Breast epithelium (tissue), 4 donors: ENCODE measurements at regions not wholly inside any gene's neighbourhood (a gene's known extent, or its start where the extent isn't known, plus 50 kb on each side); places are given as distances from the start of the nearest gene placed in this dataset.

Experiments
- DNase-seq, 2 donors: peaks; one replicate each; pipeline ENCODE4 v3.0.0-alpha.2; 2019; ENCODE audit warnings: low spot score in 2 of 2
- H3K27ac ChIP-seq, 2 donors: fragments of 200-600 bp; sonication (generic) in 1 of 2; one replicate each; pipeline ENCODE4 v1.5.1; 2016 to 2019; ENCODE audit warnings: mild to moderate bottlenecking in 1 of 2
- H3K27me3 ChIP-seq, 2 donors: fragments of 200-600 bp; sonication (generic) in 1 of 2; one replicate each; pipeline versions ENCODE4 v1.5.1 to v1.6.0; 2017 to 2019; ENCODE audit warnings: control low read depth in 1 of 2, mild to moderate bottlenecking in 1 of 2
- H3K36me3 ChIP-seq: fragments of 200-600 bp; one replicate; pipeline ENCODE4 v1.5.1; 2019
- H3K4me1 ChIP-seq, 2 donors: fragments of 200-600 bp; sonication (generic); one replicate each; pipeline ENCODE4 v1.5.1; 2016 to 2019; ENCODE audit warnings: control low read depth in 1 of 2
- H3K4me3 ChIP-seq, 3 donors: fragments of 200-600 bp; sonication (generic); 1 replicate in 2 of 3; 2 replicates in 1 of 3; pipeline ENCODE4 v1.5.1; 2016 to 2019; ENCODE audit warnings: mild to moderate bottlenecking in 3 of 3, moderate library complexity in 2 of 3
- H3K9me3 ChIP-seq, 2 donors: fragments of 200-600 bp; sonication (generic) in 1 of 2; one replicate each; pipeline ENCODE4 v1.5.1; 2016 to 2019; ENCODE audit warnings: control low read depth in 1 of 2
- POLR2A ChIP-seq: fragments of 450-650 bp; IDR thresholded peaks from one replicate; pipeline ENCODE4 v1.6.1; 2016; ENCODE audit warnings: antibody characterized with exemption, mild to moderate bottlenecking, moderate library complexity
- POLR2AphosphoS5 ChIP-seq, 3 donors: sonication (generic); formaldehyde crosslinking; IDR thresholded peaks; one replicate each; pipeline ENCODE4 v1.6.1; 2017; ENCODE audit warnings: antibody characterized with exemption in 3 of 3
- intact Hi-C: fragments of 100-400 bp; cut with DNase I; formaldehyde crosslinking; loops from one replicate; pipeline ENCODE4 v1.15.1; 2023; ENCODE audit warnings: low total_unique reads
- TF ChIP-seq, protein P1 (sequence below), 3 donors: fragments of 450-650 bp; IDR thresholded peaks; one replicate each; pipeline ENCODE4 v1.5.1; 2016 to 2017; ENCODE audit warnings: antibody characterized with exemption in 3 of 3, mild to moderate bottlenecking in 3 of 3, moderate library complexity in 3 of 3

DNA sequence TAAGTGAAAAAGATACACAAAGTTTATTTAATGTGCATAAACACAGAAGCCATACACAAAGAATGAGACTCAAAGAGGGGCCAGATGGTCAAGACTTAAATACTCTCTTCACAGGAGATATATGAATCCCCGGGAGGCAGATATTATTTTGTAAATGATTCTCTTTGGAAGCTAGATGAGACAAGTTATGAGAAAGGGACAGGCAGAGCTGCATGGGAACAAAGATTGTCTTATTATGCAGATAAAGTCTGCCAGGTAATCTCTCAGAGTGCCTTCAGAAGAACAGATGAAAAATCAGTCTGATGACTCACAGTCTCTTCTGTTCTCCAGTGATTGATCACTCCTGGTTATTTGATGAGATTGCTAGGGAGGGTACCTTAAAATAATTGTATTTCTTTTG lies 89.0 kb downstream of the NAF1 start:
- TF ChIP-seq POLR2AphosphoS5 (IDR thresholded peaks at IDR 0.05), result no peak
- H3K9me3 ChIP-seq, result no peaks in the 10 kb centered on the region
- H3K4me3 ChIP-seq, result no peak overlapping the region
- no peaks in the 10 kb centered on the region for H3K36me3 ChIP-seq
- H3K27me3 ChIP-seq, result no peaks in the 10 kb centered on the region
- DNase-seq, result no peak
- H3K27ac ChIP-seq, result no peak overlapping the region
- H3K4me1 ChIP-seq, result no peaks in the 10 kb centered on the region
- intact Hi-C loops, result no loop called here

DNA sequence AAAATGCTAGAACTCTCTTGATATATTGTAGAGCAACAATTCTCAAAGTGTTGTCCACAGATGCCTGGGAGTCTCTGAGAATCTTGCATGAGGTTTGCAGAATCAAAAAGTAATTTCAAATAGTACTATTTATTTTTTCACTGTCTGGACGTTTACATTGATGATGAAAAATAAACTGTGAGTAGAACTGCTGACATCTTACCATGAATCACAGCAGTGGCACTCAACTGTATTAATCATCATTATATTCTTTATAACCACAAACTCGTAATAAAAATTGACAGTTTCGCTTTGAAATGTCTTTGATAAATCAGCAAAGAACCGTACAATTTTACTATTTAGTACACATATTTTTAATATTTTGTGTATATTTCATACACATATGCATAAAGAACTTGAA lies 94.5 kb downstream of the NAF1 start:
- intact Hi-C loops, result no loop called here
- no peak for DNase-seq
- TF ChIP-seq, protein P1, sequence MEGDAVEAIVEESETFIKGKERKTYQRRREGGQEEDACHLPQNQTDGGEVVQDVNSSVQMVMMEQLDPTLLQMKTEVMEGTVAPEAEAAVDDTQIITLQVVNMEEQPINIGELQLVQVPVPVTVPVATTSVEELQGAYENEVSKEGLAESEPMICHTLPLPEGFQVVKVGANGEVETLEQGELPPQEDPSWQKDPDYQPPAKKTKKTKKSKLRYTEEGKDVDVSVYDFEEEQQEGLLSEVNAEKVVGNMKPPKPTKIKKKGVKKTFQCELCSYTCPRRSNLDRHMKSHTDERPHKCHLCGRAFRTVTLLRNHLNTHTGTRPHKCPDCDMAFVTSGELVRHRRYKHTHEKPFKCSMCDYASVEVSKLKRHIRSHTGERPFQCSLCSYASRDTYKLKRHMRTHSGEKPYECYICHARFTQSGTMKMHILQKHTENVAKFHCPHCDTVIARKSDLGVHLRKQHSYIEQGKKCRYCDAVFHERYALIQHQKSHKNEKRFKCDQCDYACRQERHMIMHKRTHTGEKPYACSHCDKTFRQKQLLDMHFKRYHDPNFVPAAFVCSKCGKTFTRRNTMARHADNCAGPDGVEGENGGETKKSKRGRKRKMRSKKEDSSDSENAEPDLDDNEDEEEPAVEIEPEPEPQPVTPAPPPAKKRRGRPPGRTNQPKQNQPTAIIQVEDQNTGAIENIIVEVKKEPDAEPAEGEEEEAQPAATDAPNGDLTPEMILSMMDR (IDR thresholded peaks at IDR 0.05), result no peak
- TF ChIP-seq POLR2AphosphoS5 (IDR thresholded peaks at IDR 0.05) (no peak), POLR2A (no peak)
- Histone ChIP-seq H3K36me3 (no peaks in the 10 kb centered on the region), H3K4me1 (no peaks in the 10 kb centered on the region), H3K9me3 (no peaks in the 10 kb centered on the region), H3K27ac (no peak overlapping the region), H3K4me3 (no peak overlapping the region), H3K27me3 (no peaks in the 10 kb centered on the region)

DNA sequence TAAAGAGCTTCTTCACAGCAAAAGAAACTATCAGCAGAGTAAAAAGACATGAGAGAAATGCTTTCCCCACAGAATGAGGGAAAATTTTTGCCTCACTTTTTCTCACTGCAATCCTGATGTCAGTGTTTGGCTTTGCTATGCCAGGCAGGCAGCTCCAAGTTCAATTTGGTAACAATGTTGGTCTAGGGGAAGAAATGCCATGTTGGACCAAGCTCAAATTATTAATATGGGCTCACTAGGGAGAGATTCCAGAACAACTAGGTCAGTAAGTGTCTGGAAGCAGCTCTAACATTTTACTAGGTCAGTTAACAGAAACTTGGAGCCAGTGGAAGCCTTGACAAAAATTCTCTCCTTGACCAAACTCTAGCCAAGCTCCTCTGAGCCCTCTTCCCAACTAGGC lies 95.4 kb downstream of the NAF1 start:
- intact Hi-C loops, result no loop called here
- Histone ChIP-seq H3K36me3 (no peaks in the 10 kb centered on the region), H3K27ac (no peak overlapping the region), H3K4me3 (no peak overlapping the region), H3K9me3 (no peaks in the 10 kb centered on the region), H3K27me3 (no peaks in the 10 kb centered on the region), H3K4me1 (no peaks in the 10 kb centered on the region)
- DNase-seq, result no peak
- TF ChIP-seq POLR2A (no peak), POLR2AphosphoS5 (IDR thresholded peaks at IDR 0.05) (no peak)
- TF ChIP-seq, protein P1 (IDR thresholded peaks at IDR 0.05), result no peak

DNA sequence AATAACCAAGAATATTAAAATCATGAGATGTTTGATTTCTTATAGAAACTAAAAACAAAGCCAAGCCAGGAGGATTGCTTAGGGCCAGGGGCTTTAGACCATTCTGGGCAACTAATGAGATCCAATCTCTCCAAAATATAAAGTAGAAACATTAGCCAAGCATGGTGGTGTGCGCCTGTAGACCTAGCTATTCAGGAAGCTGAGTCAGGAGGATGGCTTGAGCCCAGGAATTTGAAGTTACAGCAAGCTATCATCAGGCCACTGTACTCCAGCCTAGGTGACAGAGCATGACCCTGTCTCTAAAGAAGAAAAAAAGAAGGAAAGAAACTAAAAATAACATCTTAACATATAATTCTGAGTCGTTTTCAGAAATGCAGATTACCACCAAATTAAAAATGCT lies 96.7 kb downstream of the NAF1 start:
- Histone ChIP-seq H3K27ac (no peak overlapping the region), H3K36me3 (no peaks in the 10 kb centered on the region), H3K4me1 (no peaks in the 10 kb centered on the region), H3K9me3 (peaks cover 0 to 3% of the 10 kb centered on the region in 2 donors), H3K4me3 (no peak overlapping the region), H3K27me3 (no peaks in the 10 kb centered on the region)
- TF ChIP-seq, protein P1 (IDR thresholded peaks at IDR 0.05), result no peak
- no peak for TF ChIP-seq POLR2AphosphoS5 (IDR thresholded peaks at IDR 0.05)
- no peak for TF ChIP-seq POLR2A
- intact Hi-C loops, result no loop called here
- no peak for DNase-seq

DNA sequence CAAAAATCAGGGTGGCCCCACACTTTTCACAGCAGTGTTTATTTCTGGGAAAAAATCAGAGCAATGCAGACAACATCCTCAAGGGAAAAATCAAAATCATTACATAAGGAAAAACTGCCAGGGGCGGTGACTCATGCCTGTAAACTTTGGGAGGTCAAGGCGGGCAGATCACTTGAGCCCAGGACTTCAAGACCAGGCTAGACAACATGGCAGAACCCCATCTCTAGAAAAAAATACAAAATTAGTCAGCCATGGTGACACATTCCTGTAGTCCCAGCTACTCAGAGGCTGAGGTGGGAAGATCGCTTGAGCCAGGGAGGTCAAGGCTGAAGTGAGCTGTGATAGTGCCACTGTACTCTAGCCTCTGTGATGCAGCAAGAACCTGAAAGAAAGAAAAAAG lies 102.8 kb downstream of the NAF1 start:
- Histone ChIP-seq H3K4me1 (no peaks in the 10 kb centered on the region), H3K9me3 (peaks cover 0 to 3% of the 10 kb centered on the region in 2 donors), H3K36me3 (no peaks in the 10 kb centered on the region), H3K27me3 (no peaks in the 10 kb centered on the region), H3K4me3 (no peak overlapping the region), H3K27ac (no peak overlapping the region)
- TF ChIP-seq, protein P1 (IDR thresholded peaks at IDR 0.05), result no peak
- no peak for TF ChIP-seq POLR2AphosphoS5 (IDR thresholded peaks at IDR 0.05)
- no peak for TF ChIP-seq POLR2A
- no peak for DNase-seq
- intact Hi-C loops, result no loop called here

DNA sequence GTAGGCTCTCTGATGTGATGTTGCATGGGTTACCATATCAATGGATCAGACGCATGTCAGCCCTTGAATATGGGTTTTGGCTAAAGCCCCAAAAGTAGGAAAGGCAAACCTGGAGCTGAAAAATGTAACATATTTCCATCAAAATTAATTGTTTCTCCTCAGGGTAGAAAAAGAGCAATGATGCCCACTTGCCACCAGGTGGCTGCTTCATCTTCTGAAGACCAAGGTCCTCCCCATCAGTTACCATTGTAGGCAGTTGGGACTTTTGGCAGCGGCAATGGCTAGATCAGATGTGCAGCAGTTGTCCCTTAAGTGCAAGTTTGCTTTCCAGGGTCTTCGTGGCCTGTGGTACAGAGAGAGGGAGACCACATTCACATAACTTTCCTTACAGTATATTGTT lies 118.2 kb downstream of the NAF1 start:
- DNase-seq, result no peak
- no peaks in the 10 kb centered on the region for H3K36me3 ChIP-seq
- TF ChIP-seq, protein P1 (IDR thresholded peaks at IDR 0.05), result peak in 2 of 3 donors; percentile 15 to 16
- TF ChIP-seq POLR2A, result no peak
- TF ChIP-seq POLR2AphosphoS5 (IDR thresholded peaks at IDR 0.05), result no peak
- H3K27ac ChIP-seq, result no peak overlapping the region
- no peaks in the 10 kb centered on the region for H3K4me1 ChIP-seq
- H3K9me3 ChIP-seq, result no peaks in the 10 kb centered on the region
- no peak overlapping the region for H3K4me3 ChIP-seq
- no peaks in the 10 kb centered on the region for H3K27me3 ChIP-seq
- intact Hi-C loops, result no loop called here
